NCI-H2227 (cell line): ENCODE measurements at regions not wholly inside any gene's neighbourhood (a gene's known extent, or its start where the extent isn't known, plus 50 kb on each side); places are given as distances from the start of the nearest gene placed in this dataset.
"Not testable (repeated sequence)": the region's sequence is repeated elsewhere in the genome, so short reads cannot be mapped to it uniquely, and the experiment has no call there.

Experiments
- DNase-seq: peaks from one replicate; lab custom pipeline; 2025; ENCODE audit not compliant: unreplicated experiment; lab: John Stamatoyannopoulos, UW

DNA sequence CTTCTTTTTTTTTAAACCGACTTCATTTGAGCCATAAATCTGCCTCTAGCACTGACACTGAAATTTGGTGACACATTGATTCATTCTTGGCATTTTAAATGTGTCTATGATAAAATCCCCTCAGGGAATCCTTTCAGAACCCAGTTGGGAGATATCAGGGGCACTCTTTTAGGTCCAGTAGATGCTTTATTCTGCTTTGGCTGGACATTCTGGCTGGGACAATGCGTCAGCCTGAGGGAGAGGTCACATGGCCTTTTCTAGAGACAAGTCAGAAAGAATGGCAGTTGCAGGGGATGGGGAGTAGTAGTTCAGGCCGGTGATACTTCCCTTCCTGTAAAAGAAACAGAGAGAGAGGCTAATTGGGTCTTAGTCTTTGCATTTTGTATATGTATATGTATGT, 63.1 kb downstream of the TRIM43 start:
- not testable (repeated sequence) for DNase-seq

- not testable (repeated sequence) for DNase-seq
Observed at GRCh38 chr2:95656553-95656952, 64.8 kb downstream of the TRIM43 start.

GRCh38 chr2:95657937-95658336, 66.1 kb downstream of the TRIM43 start:
- not testable (repeated sequence) for DNase-seq

DNA sequence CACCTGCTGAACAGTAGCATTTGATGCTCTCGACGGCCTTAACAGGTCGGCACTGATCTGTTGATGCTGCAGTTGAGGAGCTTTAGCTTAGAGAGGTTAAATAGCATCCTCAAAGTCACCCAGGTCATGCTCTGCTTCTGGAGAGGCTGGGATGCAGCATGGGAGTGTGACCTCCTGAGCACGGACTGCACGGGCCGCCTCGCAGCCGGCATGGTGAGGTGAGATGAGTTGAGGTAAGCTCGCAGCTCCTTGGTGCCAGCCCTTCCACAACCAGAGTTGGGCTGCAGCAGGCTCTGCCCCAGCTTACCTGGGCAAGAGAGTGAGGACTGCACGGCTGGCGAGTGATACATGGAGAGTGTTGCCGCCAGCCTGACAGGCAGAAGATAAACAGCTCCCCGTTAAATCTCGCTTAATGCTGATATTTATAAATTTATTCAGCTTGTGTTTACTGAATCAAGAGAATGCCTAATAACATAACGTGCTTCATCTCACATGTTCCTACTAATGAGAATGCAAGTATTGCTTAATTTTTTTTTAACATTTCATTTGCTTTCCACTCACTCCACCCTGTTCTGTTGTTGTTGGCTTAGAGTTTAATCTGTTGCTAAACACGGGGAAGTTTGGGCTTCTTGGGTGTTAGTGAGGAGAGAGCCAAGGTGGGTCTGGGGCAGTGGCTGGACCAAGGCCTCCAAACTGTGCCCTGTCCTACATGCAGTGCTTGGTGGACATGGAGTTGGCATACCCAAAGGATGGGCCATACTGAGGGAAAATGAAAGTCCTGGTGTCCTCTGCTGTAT, 69.2 kb downstream of the TRIM43 start:
- not testable (repeated sequence) for DNase-seq

- DNase-seq, result not testable (repeated sequence)
Observed at GRCh38 chr2:95663471-95664441, 72.0 kb downstream of the TRIM43 start.

DNA sequence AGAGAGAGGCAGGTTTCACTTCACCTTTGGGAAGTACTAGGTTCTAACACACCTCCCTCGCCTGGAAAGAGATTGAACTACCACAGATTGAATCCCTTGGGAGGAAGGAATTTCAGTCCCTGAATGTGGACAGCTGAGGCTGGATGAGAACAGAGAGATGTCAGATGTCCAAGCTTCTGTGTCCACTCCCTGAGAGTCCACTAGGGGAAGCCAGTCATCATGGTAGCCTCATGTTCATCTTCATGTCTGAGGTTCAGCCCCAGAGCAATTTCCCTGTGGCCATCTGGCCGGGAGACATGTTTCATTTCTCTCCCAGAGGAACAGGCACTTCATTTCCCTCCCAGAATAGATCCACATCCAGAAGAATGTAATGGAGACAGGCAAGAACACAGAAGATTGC, 74.8 kb downstream of the TRIM43 start:
- not testable (repeated sequence) for DNase-seq

GRCh38 chr2:95667480-95667879, 75.7 kb downstream of the TRIM43 start:
- DNase-seq, result no peak

DNA sequence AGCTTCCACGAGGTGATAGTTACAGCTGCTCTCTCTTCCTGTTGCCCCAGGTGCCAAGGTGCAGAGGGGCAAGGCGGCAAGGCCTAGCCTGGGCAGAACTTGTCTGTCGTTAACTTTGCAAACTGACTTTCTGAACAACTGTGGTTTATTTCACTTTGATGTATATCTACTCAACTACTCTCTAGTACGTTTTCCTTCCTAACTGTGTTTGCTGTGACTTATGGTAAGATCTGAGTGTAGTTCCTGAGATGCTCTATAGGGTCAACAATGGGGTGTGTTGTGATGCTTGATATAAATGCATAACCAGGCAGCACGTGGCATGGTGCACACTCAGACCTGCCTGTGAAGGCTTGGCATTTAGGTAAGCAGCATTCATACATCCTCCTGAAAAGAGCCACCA, 77.1 kb downstream of the TRIM43 start:
- not testable (repeated sequence) for DNase-seq

GRCh38 chr2:95669441-95669991, 77.7 kb downstream of the TRIM43 start:
- DNase-seq, result no peak

DNA sequence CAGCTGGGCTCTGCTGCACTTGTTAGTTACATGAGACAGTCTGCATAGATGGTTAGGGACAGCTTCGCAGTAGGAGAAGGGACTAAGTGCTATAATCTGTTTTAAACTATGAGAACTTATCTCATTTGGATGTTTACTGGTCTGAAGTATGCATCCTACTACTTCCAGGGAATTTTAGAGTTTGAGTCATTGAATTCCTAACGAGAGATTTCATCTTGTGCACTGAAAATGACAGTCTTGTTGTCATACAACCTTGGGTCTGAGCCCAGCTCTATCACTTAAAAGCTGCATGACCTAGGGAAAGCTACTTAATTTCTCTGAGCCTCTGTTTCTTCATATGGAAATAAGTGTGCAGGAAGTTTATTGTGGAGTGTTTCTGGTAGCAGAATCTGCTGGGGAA, 78.4 kb downstream of the TRIM43 start:
- DNase-seq, result no peak

- no peak for DNase-seq
Observed at GRCh38 chr2:95670686-95671085, 78.9 kb downstream of the TRIM43 start.

- DNase-seq, result not testable (repeated sequence)
Observed at GRCh38 chr2:95671171-95671570, 79.4 kb downstream of the TRIM43 start.

GRCh38 chr2:95671992-95672391, 80.2 kb downstream of the TRIM43 start:
- DNase-seq, result not testable (repeated sequence)

DNA sequence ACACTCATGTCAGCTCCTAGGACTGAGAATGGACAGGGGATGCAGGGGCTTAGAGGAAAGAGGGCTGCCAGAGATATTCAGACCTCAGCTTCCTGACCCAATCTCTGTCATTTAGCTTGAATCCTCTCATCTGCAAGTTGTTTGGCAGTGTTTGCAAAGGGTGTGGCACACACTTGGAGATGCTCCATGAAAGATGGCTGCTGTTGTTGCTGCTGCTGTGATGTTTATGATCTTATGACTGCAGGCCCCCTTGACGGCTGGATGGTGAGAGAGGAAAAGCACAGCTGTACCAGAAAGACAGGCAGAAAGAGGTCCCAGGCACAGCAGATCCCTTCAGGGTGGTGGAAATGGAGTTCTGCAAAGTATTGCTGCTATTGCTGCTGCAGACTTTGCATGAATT, 80.7 kb downstream of the TRIM43 start:
- DNase-seq, result not testable (repeated sequence)

GRCh38 chr2:95674186-95674585, 82.4 kb downstream of the TRIM43 start:
- DNase-seq, result no peak

DNA sequence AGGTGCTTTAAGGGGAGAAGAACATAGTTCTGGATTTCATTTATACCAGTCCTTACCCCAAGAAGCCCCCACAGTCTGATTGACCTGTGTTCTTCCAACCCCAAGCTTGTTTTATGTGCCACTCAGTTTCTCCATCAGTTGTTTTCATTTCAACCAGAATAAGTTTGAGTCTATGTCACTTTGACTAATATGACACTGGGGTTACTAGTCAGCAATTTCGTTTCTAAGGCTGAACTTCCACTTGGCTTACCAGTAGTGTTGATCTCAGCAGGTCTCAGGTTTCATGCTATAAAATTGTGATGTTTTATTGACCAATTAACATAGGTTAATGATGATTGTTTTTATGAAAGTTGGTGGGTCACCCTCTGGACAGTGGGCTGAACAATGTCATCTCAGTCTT, 84.8 kb downstream of the TRIM43 start:
- not testable (repeated sequence) for DNase-seq

DNA sequence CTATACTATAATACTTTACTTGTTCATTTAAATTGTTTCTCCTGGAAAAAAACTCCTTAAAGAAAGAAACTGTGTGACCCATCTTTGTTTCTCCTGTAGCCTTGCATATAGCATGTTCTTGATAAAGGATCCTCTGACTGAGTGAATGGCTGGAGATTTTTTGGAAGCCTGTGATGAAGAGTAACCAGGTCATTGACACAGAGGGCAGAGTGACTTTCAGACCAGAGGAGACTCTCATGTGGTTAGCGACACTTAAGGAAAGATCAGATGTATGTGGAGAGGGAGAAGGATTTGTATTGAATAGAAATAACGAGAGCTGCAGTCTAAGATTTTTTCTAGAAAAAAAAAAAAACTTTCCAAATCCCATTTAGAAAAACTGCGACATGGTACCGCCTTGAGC, 85.5 kb downstream of the TRIM43 start:
- no peak for DNase-seq

GRCh38 chr2:95677833-95678232, 86.0 kb downstream of the TRIM43 start:
- not testable (repeated sequence) for DNase-seq

GRCh38 chr2:95681158-95681557, 89.4 kb downstream of the TRIM43 start:
- not testable (repeated sequence) for DNase-seq

DNA sequence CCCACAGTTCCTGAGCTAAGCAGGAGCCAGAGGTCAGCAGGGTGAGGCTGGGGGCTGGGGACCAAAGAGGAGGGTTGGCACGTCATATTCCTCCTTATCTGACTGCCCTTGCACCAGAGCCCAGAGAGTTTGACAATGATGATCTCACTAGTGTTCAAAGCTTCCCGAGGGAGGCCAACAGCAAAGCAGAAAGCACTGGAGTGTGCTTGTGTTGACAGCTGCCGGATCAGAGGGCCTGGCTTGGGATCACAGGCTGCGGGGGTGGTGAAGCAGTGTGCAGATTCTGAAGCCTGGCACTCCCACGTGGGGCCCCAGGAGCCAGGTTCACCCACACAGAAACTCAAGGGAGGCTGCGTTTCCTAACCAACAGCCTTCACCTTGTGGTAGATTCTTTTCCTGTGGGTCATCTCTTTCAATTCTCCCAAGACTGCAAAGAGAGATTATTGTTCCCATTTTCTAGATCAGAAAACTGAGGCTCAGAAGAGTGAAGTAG, 89.8 kb downstream of the TRIM43 start:
- DNase-seq, result not testable (repeated sequence)

DNA sequence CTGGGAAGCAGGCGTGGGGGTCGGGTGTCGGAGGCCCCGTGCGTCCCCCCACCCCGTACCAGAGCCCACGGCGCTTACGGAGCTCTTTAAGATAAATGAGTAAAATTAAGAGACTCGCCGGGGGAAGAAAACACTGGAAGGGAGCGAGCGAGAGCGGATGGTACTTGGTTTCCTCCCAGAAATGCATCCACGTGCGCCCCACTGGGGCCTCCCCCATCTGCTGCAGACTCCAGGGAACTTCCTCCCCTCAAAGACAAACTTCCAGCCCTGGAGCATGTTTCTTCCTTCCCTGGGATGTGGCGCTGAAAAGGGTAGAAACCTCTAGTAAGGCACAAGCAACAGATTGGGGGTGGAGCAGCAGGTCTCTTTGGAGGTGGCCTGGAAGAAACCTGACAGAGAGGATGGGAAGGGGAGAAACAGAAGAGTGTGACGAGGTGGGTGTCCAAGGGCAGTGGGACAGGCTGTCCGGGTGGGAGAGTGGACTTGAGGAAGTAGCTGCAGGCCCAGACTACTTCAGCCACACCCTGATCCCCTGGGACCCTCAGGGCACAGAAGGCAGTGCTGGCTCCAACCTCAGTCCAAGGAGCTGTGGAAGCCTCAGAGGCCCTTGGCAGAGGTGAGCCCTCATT, 91.2 kb downstream of the TRIM43 start:
- not testable (repeated sequence) for DNase-seq
